ENCODE measurements at regions not wholly inside any gene's neighbourhood (a gene's known extent, or its start where the extent isn't known, plus 50 kb on each side); places are given as distances from the start of the nearest gene placed in this dataset.
A peak's percentile ranks its signal among the peaks of the same experiment; 100 is the strongest.

DNA sequence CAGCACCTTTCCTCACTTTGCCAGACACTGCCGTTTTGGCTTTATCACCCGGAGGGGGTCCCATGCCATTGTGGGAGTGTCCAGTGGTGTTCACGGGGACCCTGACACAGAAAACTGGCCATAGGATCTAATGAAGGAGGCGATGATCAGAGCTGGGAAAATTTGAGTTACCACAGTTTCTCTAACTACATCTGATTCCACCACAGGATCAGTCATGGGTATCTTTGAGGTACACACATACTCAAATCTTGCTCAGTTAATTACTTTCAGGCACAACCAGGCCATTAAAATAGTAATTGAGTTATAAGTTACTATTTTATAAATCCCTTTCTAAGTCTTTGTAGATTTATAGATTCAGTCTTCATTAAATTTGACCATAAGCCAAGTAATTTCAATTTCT, 215.1 kb downstream of the PRL start:
- DNase-seq: no peak

DNA sequence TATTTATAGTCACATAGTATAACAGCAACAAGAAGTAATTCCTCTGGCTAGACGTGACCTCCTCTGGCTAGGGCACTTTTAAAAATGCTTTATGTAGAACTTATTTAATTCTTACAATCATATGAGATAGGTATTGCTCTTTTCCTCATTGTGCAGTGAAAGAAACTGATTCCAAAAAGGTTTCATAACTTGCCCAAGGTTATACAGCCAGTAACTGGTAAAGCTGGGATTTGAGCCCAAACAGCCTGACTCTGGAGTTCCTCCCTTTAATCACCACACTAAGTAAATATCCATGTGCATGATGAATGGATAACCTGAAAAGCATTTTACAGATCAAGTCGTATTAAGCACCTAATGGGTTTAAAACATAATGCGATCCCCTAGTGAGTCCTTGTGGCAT, 214.6 kb downstream of the PRL start:
- DNase-seq: peak; percentile 28

DNA sequence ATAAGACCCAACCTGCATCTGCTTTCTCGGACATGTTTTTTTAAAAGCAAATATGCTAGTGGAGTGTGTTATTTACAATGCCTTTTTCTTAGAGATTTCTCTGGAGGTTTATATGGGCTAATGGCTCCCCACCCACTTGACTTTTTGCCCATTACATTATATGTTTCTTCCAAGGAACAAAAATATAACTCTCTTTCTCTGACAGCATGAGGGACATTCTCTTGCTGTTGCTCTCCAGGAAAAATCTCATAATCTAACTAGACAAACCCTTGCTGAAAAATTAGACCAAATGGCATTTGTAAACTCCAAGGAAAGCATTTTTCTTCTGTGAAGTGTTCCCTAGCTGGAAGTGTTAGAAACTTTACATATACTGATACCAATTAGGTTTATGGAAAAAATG, 213.7 kb downstream of the PRL start:
- DNase-seq: no peak

DNA sequence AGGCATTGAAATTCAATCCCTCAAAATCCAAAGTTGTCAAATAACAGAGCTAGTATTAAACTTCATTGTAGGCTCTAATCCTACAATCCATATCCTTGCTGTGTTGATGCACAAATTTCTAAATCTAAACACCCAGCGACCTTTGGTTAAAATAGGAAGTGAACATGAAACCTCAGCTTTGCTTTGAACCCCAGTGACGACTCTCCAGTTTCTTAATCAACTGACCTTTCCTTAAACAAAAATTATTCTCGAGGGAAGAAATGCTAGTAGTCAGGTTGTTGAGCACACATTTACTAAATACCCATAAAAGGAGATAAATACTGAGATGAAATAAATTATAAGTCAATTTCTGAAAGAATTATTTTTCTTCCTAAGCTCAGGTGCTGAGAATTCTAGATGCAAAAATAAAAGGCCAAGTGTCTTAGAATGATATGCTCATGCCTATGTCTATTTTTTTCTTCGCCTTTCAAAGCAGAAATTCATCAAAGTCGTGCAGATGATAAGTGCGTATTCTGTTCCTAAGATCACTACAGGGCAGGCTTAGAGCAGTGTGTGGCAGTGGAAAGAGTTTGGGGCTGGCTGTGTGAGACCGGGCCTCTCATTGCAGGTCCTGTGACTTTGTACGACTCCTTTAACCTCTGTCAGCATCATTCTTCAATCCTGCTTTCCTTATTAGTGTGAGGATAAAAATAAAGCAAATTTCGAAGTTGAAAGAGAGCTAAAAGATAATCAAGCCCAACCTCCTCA, 208.7 kb downstream of the PRL start:
- DNase-seq: no peak

DNA sequence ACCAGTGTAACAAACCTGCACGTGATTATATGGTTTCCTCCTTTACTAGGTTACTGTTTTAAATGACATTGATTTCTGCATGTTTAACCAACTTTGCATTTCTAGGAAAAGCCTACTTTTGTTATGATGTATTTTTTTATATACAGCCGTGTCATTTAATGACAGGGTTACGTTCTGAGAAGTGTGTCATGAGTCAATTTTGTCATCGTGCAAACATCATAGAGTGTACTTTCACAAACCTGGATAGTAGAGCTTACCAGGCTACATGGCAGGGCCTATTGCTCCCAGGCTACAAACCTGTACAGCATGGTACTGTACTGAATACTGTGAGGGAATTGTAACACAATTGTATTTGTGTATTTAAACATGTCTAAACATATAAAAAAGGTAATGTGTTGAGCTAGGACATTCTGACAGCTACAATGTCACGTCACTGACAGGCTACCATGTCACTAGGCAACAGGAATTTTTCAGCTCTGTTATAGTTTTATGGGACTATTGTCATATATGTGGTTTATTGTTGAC, 205.3 kb downstream of the PRL start:
- DNase-seq: no peak

DNA sequence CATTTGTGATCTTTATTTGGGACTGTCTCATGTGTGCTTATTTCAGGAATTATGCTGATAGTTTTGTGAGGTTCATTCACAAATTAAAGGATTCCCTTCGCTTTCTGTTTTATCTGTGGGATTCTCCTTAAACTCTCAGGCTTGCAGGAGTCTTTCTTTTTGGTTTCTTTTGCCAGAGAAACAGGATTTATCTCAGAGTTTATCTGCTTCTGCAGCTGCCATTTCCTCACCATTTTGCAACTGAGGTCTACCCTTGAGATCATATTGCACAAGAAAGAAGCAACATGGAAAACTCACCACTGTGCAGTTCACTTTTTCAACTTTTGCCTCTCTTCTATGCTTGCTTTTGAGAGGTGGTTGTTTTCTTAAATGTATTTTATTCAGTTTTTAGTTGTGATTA, 201.0 kb downstream of the PRL start:
- DNase-seq: no peak

DNA sequence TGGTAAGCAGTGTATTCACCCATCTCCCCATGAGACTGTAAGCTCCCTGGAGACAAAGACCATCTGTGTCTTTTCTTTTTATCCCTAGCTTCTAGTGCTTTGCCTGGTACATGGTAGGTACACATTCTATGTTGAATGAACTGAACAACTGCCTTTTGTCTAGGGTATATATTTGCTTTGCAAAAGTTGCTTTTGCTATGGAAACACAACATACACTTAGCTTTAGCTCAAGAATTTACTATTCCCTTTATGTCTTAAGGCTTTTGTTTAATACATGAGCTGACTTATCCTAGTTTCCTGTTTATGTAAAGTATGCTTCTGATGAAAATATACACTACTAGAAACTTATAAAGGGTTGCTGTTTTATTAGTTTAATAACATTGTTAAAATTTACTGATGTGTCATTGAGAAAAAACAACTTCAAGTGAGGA, 198.2 kb downstream of the PRL start:
- peak; percentile 31 for DNase-seq

DNA sequence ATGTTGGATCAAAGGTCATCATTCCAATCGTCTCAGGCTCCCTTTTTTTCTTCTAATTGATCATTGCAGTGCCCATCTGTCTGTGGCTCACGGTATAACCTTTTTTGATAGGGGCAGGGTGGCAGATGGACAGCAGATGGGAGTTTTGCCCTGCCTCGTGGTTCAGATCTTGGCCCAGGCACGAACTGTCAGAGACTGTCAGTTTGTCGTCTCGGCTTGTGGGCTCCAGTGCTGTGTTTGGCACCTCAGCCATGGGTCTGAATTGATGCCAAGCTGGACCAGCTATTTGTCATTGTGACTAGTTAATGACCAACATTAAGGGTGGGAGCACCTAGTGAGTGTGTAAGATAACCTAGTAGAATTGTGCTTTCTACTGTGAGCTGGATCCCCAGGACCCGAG, 197.6 kb downstream of the PRL start:
- DNase-seq: no peak

DNA sequence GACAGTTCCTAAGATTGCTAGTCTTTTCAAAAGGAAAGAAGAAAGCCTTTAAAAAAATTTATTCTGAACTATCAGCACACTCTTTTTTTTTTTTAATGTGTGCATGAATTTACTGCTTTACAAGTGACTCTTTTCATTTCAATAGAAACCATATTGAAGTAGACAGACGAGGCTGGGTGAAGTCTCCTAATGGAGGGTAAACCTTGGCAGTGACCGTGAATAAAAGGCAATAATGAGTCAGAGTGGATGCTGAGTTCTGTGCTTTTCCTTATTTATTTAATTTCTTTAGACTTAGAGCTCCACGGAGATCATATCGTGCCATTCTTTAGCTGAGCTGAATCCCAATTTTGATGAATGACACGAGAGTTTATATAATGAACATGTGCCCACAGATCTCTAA, 196.9 kb downstream of the PRL start:
- no peak for DNase-seq

DNA sequence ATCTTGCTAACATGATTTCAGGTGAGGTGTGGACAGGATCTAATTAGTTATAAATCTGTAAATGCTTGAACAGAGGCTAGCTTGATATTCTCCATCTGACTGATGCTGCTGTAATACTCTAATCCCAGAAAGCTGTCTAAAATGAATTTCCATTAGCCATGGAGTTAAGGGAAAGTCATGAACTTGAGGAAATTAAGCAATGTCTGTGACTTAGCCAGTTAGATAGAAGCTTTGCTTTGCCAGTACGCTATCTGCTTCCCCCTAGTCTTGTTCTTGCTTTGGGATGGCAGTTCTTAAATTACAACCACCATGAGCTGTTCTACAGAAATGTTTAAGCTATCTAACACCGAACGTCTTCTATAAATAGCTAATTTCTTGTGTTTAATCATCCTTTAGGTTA, 195.7 kb downstream of the PRL start:
- DNase-seq: no peak

DNA sequence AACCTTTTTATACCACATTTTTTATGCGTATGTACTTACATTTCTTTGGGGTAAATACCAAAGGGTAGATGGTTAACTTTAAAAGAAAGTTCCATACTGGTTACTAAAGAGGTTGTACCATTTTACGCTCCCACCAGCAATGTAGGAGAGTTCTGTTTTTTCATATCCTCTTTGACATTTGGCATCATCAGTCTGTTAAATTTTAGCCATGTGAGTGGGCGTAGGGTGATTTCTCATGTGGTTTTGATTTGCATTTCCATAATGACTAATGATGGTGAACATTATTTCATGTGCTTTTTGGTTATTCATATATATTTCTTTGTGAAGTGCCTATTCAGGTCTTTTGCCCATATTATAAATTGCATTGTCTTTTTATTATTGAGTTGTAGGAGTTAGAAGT, 194.2 kb downstream of the PRL start:
- DNase-seq: no peak

DNA sequence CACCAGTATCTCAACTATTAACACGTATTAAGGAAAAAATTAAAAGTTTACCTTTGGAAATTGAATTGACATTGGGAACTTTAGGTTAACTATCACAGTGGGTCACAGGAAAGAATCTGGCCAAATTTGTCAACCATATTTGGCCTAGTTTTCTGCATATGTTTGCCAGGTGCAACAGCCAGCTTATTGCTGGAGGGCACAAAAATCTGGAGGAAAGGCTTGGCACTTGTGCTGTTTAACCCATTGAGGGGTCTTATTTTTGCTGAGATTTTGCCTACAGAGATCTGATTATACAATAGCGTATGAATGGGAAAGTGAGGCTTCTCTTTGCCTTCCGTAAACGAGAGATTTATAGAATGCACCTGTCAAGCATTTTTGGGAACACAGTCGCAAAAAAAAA, 190.4 kb downstream of the PRL start:
- DNase-seq: no peak

DNA sequence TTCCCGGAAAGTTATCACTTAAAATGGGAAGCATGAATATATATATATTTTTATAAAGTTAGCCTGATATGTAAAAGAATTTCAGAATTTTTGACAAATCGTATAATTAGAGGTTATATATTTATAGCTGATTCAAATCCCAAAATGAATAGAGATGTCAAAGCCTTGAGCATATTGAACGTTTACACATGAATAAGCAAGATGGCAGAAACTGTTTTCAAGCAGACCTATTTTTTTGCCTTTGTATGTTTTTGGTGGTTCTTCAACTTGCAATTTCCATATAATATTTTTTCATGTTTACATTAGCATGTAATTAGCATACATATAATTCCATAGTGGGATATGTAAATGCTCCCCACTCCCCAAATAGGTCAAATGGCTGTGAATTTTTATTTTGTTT, 189.9 kb downstream of the PRL start:
- no peak for DNase-seq

DNA sequence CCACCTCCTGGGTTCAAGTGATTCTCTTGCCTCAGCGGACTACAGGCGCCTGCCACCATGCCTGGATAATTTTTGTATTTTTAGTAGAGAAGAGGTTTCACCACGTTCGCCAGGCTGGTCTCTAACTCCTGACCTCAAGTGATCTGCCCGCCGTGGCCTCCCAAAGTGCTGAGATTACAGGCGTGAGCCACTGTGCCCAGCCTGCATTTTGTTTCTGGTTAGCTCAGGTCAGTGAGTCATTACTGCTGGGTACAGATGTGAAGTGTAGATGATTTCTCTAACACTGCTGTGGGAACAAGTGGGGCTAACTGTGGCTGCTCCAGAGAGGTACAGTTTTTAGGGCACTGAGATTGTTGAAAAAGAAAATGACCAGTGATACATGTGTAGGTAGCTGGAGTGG, 188.6 kb downstream of the PRL start:
- no peak for DNase-seq

DNA sequence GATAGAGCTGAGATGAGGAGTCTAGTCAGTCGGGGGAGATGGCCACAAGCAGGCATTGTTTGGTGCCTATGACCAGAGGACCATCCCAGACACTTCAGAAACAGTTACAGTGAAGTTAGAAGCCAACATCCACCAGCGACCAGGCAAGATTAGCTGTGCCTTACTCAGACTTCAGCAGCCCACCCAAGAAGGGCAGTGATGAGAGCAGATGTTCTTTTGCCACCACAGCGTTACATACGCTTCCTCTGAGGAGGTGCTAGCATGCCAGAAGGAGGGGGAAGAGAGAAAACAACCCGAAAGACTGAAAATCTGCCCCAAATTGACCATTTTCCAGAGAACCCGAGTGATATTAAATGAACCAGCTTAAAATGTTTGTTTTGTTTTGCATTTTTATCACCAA, 186.8 kb downstream of the PRL start:
- no peak for DNase-seq

DNA sequence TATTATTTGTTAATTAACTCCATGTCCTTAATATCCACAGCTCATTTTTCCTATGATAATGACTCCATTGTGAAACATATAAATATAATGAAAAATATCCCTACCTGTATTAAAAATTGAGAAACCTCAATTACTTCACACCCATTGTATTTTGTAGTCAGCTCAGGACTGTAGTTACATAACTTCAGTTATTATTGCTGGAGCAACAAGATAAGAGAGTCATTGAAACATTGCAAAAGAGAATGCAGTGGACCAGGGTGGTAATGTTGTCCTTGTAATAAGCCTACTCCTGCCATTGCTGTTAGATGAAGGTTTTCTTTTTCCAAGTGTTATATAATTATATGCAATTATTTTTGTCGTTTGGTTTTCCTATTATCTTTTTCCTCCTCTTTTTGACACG, 184.4 kb downstream of the PRL start:
- no peak for DNase-seq

DNA sequence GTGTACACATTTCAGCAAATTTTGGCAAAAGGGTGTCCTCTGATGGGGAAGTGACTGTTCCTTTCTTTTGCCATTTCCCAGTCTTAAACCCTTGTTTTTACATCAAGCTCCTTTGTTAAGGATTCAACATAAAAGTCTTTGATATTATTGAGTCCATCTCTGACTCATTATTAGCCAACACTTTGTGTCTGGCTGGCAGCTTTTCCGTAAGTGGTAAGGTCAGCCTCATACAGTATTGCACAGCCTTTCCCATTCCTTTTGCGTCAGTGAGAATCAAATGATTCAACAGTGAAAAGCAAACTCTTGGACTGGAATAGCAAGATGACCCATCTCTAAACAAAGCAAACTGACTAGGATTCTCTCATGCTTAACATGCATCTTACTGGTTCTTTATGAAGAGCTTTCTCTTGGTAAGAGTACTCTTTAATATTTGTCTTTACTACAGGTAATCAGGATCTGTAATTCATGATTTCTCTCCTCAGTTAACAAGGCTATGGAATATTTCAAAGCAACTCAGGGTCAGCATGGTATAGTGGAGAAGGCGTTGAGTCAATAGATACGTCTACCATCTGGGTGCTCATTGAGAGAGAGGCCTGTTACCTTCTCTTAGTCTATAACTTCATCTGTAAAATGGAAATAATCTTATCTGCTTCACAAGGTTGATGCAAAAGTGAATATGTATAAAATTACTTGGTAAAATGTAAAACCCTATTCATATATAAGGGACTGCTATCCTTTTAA, 183.6 kb downstream of the PRL start:
- DNase-seq: no peak

DNA sequence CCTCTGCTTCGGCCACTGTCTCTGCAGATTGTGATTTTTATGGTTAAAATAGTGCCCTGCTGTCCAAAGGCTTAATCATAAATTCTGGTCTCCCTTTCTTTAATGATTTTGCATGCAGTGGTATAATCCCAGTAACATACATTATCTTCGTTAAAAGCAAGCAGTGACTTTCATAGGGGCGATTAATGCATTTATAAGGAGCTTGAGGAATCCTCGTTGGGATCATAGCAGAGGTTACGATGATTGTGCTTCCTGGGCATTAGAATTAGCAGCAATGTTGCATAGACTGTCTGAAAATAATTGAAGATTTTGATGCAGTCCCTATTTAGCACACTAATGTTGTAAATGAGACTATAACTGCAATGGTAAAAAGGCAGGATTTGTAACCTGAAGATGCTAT, 181.3 kb downstream of the PRL start:
- no peak for DNase-seq

DNA sequence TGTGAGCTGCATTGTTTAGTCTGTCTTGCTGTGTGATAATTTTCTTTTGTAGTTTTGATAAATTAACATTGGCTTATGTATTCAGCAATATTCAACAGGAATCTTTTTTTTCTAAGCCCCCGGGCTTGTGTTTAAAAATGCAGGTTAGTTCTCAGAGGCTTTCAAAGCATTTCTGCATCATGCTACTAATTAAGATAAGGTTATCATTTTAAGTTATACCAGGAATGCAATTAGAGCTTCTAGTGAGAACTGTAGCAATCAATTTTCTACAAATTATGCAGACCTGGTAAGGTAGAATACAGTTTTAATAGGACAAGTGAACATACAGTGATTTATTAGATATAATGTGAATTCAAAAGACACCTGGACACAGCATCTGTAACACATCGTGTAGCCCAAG, 179.2 kb downstream of the PRL start:
- DNase-seq: no peak

DNA sequence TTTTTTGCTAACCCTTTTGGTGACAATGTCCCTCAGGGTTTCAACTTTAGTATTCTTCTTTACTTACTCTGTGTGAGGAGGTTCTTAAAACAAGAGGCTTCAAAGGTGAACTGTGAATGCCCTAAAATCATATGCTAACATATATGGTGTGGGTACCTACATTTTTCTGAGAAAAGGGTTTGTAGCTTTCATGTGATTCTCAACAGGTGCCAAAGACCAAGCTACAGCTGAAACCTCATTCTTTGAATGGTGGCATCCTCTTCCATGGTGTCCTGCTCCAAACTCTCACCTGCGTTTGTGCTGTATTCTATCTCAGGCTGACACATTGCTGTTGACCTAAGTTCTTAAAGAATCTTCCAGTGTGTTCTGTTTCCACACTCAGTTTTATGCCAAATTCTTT, 177.3 kb downstream of the PRL start:
- no peak for DNase-seq

DNA sequence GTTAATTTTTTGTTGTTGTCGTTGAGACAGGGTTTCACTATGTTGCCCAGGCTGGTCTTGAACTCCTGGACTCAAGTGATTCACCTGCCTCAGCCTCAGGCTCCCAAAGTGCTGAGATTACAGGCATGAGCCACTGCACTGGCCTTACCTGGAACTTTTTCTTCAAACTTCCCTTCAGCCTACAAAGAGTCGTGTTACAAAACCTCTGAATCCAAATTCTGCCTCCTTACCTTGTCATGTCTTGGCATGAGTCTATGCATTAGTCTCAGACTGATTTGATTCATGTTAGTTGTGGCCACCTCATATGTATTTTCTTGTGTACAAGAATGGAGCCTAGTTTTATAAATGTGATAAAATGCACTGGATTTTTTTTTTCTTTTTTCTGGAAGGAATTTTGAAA, 172.1 kb downstream of the PRL start:
- no peak for DNase-seq

DNA sequence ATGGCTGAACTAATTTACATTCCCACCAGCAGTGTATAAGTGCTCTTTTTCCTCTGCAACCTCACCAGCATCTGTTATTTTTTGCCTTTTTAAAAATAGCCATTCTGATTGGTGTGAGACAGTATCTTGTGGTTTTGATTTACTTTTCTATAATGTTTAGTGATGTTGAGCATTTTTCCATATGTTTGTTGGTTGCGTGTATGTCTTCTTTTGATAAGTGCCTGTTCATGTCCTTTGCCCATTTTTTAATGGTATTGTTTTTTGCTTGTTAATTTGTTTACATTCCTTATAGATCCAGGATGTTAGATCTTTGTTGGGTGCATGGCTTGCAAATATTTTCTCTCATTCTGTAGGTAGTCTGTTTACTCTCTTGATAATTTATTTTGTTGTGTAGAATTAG, 169.9 kb downstream of the PRL start:
- DNase-seq: no peak

DNA sequence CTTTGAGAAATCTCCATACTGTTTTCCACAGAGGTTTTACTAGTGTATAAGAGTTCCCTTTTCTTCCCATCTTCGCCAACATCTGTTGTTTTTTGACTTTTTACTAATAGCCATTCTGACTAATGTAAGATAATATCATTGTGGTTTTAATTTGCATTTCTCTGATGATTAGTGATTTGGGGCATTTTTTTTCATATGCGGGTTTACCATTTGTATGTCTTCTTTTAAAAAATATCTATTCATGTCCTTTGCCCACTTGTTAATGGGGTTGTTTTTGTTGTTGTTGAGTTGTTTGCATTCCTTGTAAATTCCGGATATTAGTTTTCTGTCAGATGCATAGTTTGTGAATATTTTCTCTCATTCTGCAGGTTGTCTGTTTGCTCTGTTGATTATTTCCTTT, 167.1 kb downstream of the PRL start:
- no peak for DNase-seq

DNA sequence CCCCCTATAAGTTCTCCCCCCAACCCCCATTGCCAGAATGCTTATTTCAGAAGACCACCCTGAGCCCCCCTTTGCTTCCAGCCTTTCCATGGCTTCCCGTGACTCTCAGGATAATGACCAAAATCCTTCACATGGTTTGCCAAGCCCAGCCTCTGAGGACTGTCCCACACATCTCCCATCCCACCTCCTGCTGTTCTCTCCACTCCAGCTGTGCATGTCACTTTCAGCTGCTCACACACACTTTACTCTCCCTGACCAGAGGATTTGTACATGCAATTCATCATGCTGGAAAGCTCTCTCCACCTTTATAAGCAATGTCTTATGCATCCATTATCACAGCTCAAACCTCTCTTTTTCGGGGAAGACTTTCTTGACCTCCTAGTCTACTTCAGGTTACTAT, 164.2 kb downstream of the PRL start:
- DNase-seq: no peak

DNA sequence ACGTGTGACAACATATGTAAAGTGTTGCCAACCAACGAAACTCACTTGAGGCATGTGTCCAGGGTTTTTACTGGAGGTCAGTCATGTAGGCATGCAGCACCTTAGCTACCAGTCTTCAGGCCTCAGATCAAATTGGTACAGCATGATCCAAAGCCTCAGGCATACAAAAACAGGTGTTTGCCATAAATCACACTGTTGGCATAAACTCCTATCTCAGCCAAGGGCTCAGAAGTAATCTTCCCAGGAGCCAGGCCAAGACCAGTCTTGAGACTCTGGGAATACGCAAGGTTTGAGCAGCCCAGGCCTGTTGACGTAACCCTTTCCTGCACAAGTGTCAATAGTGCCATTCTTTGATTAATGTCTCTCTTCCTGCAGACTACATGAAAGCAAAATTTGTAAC, 163.5 kb downstream of the PRL start:
- no peak for DNase-seq
